H1 (cell line): ENCODE measurements at regions not wholly inside any gene's neighbourhood (a gene's known extent, or its start where the extent isn't known, plus 50 kb on each side); places are given as distances from the start of the nearest gene placed in this dataset.

Experiments used
- MAX ChIP-seq: IDR thresholded peaks from 2 replicates; pipeline ENCODE4 v1.6.1; 2012; ENCODE audit warnings: inconsistent platforms

DNA sequence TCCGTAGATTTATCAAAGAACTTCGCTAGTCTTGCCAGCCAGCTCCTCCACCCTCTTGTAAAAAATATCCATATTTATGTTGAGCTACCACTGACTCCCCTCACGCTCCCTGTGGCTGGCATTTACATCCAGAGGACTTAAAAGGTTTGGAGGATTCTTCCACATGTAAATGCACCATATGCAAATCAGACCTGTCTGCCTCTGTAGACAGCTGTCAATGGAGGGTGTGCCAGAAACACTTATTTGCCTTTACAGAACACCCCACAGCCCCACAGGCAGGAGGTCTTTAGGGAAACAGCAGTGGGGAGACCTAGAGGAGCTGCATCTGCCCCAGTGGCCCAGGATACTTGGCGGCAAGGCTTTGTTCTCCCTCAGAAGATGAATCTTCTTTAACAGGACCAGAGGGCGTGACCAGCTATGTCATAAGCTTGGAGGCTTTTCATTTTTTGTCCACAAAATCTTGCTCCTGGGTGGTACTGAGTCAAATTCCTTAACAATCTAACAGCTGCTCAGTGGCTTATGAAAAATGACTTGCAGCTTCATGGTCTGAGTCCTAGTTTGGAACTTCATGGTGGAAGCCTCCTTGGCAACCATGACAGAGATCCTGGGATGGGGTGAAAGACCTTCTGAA lies 535.8 kb downstream of the EBF1 start (continued):
- TF ChIP-seq MAX, result no peak
- TF ChIP-seq, all 59 proteins: peak for 0
